Endodermal cell (in vitro differentiated cells): ENCODE measurements at regions not wholly inside any gene's neighbourhood (a gene's known extent, or its start where the extent isn't known, plus 50 kb on each side); places are given as distances from the start of the nearest gene placed in this dataset.

Source experiments
- DNase-seq: peaks from one replicate; pipeline ENCODE4 v3.0.0-alpha.2; 2017
- H3K27ac ChIP-seq: 2 replicates; pipeline ENCODE4 v1.5.1; 2013; ENCODE audit warnings: mild to moderate bottlenecking, low read depth, low read length, moderate library complexity
- H3K27me3 ChIP-seq: 2 replicates; pipeline ENCODE4 v1.6.1; 2013; ENCODE audit warnings: mild to moderate bottlenecking, low read length, moderate library complexity; ENCODE audit not compliant: insufficient read depth, control insufficient read depth, poor library complexity, severe bottlenecking
- H3K36me3 ChIP-seq: 2 replicates; pipeline ENCODE4 v1.7.0; 2013; ENCODE audit warnings: mild to moderate bottlenecking, low read length, moderate library complexity; ENCODE audit not compliant: control insufficient read depth, insufficient read depth
- H3K4me1 ChIP-seq: one replicate; pipeline ENCODE4 v1.7.0; 2013; ENCODE audit warnings: low read length; ENCODE audit not compliant: control insufficient read depth, insufficient read depth
- H3K4me3 ChIP-seq: 2 replicates; pipeline ENCODE4 v1.5.1; 2013; ENCODE audit warnings: mild to moderate bottlenecking, low read length, moderate library complexity
- H3K9ac ChIP-seq: 2 replicates; pipeline ENCODE4 v1.6.1; 2013; ENCODE audit warnings: mild to moderate bottlenecking, low read length, moderate library complexity; ENCODE audit not compliant: poor library complexity, severe bottlenecking; ENCODE audit errors: extremely low read depth
- H3K9me3 ChIP-seq: 2 replicates; pipeline ENCODE4 v1.6.1; 2013; ENCODE audit warnings: mild to moderate bottlenecking, low read length, moderate library complexity; ENCODE audit not compliant: control insufficient read depth
- H3K27ac Mint-ChIP-seq: 2 replicates; pipeline ENCODE4 v1.8.0; 2020; ENCODE audit warnings: mixed read lengths
- H3K27me3 Mint-ChIP-seq: 2 replicates; pipeline ENCODE4 v1.8.0; 2021; ENCODE audit warnings: mild to moderate bottlenecking, mixed read lengths; ENCODE audit not compliant: insufficient read depth
- H3K36me3 Mint-ChIP-seq: 2 replicates; pipeline ENCODE4 v1.8.0; 2020; ENCODE audit warnings: low read depth, mixed read lengths
- H3K4me1 Mint-ChIP-seq: 2 replicates; pipeline ENCODE4 v1.8.0; 2020; ENCODE audit warnings: mixed read lengths
- H3K4me3 Mint-ChIP-seq: 2 replicates; pipeline ENCODE4 v1.8.0; 2020; ENCODE audit warnings: mild to moderate bottlenecking, moderate library complexity, mixed read lengths
- H3K9me3 Mint-ChIP-seq: 2 replicates; pipeline ENCODE4 v1.8.0; 2020; ENCODE audit warnings: mild to moderate bottlenecking, mixed read lengths
- WGBS, 2 experiments: methylation state at CpG; one replicate each; pipeline versions ENCODE4 v1.1.5 to v1.1.7; 2013; ENCODE audit warnings: missing lambda C conversion rate in 2 of 2, mixed read lengths in 1 of 2; ENCODE audit not compliant: insufficient coverage in 1 of 2, insufficient read length in 1 of 2; 5-methylcytosine and 5-hydroxymethylcytosine counted together
- TF ChIP-seq, protein P1 (sequence below): fragments of 200-600 bp; sonication (generic); conservative IDR thresholded peaks from 2 replicates; pipeline ENCODE4 v1.5.0; 2021; ENCODE audit warnings: antibody characterized with exemption, mild to moderate bottlenecking

DNA sequence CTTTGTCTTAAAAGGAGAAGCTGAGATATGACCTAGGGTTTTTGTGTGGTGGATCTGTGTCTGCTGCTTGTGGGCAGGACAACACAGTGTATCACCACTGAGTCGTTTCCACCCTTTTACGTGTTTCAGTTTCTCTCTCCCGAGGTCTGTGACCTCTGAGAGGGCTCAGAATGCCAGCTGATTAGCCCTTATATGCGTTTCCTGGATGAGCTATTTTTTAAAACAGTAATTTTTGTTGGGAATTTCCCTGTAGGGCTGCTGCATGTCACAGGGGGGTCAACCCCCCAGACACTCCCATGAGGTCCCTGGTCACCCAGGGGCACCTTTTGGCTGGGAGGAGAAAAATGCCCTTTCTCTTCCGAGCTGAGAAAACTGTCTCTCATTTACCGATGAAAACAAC lies 170.4 kb upstream of the CASK start:
- Histone ChIP-seq H3K27ac (no peak overlapping the region), H3K9ac (no peak overlapping the region), H3K4me3 (no peak overlapping the region), H3K9me3 (no peaks in the 10 kb centered on the region), H3K27me3 (no peaks in the 10 kb centered on the region), H3K4me1 (no peaks in the 10 kb centered on the region), H3K36me3 (no peaks in the 10 kb centered on the region)
- no peak for DNase-seq
- TF ChIP-seq, protein P1, sequence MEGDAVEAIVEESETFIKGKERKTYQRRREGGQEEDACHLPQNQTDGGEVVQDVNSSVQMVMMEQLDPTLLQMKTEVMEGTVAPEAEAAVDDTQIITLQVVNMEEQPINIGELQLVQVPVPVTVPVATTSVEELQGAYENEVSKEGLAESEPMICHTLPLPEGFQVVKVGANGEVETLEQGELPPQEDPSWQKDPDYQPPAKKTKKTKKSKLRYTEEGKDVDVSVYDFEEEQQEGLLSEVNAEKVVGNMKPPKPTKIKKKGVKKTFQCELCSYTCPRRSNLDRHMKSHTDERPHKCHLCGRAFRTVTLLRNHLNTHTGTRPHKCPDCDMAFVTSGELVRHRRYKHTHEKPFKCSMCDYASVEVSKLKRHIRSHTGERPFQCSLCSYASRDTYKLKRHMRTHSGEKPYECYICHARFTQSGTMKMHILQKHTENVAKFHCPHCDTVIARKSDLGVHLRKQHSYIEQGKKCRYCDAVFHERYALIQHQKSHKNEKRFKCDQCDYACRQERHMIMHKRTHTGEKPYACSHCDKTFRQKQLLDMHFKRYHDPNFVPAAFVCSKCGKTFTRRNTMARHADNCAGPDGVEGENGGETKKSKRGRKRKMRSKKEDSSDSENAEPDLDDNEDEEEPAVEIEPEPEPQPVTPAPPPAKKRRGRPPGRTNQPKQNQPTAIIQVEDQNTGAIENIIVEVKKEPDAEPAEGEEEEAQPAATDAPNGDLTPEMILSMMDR: no peak
- no peaks in the 10 kb centered on the region for H3K36me3 Mint-ChIP-seq
- H3K4me3 Mint-ChIP-seq: no peak overlapping the region
- 83 to 94% methylated on average over 1 to 5 of the region's 6 CpGs for WGBS, 2 experiments
- no peak overlapping the region for H3K27ac Mint-ChIP-seq
- H3K9me3 Mint-ChIP-seq: peaks cover 20% of the 10 kb centered on the region
- no peaks in the 10 kb centered on the region for H3K27me3 Mint-ChIP-seq
- H3K4me1 Mint-ChIP-seq: peaks cover 9% of the 10 kb centered on the region

DNA sequence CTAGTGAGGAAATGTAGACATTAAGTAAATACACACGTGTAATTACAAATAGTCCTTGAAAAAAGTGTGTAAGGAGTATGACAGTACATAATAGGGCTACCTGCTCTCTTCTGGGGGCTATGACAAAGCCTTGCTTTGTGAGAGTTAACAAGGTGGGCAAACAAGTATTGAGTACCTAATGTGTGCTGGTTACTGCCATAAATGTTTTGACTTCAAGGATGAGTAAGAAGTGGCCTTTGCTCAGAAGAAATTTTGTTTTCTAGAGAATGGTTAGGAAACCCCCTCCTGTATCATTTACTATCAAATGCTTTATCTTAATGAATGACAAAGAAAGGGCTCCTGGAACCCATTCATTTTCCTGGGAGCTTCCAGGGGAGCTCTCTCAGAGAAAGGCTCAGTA lies 167.0 kb upstream of the CASK start:
- no peak overlapping the region for H3K27ac Mint-ChIP-seq
- Histone ChIP-seq H3K36me3 (no peaks in the 10 kb centered on the region), H3K27me3 (no peaks in the 10 kb centered on the region), H3K4me3 (no peak overlapping the region), H3K27ac (no peak overlapping the region), H3K4me1 (no peaks in the 10 kb centered on the region), H3K9me3 (no peaks in the 10 kb centered on the region), H3K9ac (no peak overlapping the region)
- TF ChIP-seq, protein P1: no peak
- DNase-seq: no peak
- WGBS, 2 experiments: 71 to 79% methylated on average over 1 of the region's 1 CpG
- H3K4me3 Mint-ChIP-seq: no peak overlapping the region
- H3K4me1 Mint-ChIP-seq: peaks cover 9% of the 10 kb centered on the region
- peaks cover 12% of the 10 kb centered on the region for H3K9me3 Mint-ChIP-seq
- H3K27me3 Mint-ChIP-seq: no peaks in the 10 kb centered on the region
- H3K36me3 Mint-ChIP-seq: no peaks in the 10 kb centered on the region

DNA sequence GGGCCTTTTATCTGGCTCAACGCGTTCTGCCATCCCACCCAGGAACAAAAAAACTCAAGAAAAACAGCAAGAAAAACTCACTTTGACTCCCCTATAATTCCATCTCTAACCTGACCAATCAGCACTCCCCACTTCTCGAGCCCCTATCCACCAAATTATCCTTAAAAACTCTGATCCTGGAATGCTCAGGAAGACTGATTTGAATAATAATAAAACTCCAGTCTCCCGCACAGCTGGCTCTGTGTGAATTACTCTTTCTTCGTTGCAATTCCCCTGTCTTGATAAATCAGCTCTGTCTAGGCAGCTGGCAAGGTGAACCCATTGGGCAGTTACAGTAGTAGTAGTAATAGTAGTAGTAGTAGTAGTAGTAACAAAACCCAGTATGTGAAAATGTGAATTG lies 165.7 kb upstream of the CASK start:
- Mint-ChIP-seq H3K4me1 (peaks cover 5% of the 10 kb centered on the region), H3K27ac (no peak overlapping the region), H3K9me3 (peaks cover 10% of the 10 kb centered on the region), H3K27me3 (no peaks in the 10 kb centered on the region), H3K4me3 (no peak overlapping the region), H3K36me3 (no peaks in the 10 kb centered on the region)
- DNase-seq: no peak
- Histone ChIP-seq H3K27ac (no peak overlapping the region), H3K36me3 (no peaks in the 10 kb centered on the region), H3K9ac (no peak overlapping the region), H3K4me3 (no peak overlapping the region), H3K4me1 (no peaks in the 10 kb centered on the region), H3K27me3 (no peaks in the 10 kb centered on the region), H3K9me3 (no peaks in the 10 kb centered on the region)
- TF ChIP-seq, protein P1: no peak
- 56% methylated on average over 5 of the region's 5 CpGs; no CpG with 5 or more reads in 1 of the 2 experiments for WGBS, 2 experiments
